ENCODE measurements at regions not wholly inside any gene's neighbourhood (a gene's known extent, or its start where the extent isn't known, plus 50 kb on each side); places are given as distances from the start of the nearest gene placed in this dataset.

DNA sequence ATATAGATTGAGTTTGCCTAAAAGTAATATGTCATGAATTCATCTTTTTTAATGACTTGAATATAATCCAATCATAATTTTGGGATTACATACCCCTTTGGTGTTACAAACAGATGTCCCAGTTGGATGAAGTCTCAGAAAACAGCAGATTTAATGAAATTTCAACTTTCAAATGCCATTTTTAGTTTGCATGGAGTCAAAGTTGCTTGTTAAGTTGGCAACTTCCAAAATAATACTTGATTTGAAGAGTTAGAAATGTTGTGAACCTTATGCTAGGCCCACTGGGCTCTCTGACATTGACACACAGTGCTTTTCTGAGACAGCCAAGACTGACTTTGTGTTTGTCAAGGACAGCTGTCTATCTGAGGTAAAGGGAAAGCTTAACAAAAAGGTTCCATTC lies 248.1 kb downstream of the KIF20B start:
- TF ChIP-seq CTCF (IDR thresholded peaks at IDR 0.05), result no peak
- no peak for TF ChIP-seq TCF7L2 (IDR thresholded peaks at IDR 0.05; ENCODE audit: low read depth, low read length)
- TF ChIP-seq, protein P1, sequence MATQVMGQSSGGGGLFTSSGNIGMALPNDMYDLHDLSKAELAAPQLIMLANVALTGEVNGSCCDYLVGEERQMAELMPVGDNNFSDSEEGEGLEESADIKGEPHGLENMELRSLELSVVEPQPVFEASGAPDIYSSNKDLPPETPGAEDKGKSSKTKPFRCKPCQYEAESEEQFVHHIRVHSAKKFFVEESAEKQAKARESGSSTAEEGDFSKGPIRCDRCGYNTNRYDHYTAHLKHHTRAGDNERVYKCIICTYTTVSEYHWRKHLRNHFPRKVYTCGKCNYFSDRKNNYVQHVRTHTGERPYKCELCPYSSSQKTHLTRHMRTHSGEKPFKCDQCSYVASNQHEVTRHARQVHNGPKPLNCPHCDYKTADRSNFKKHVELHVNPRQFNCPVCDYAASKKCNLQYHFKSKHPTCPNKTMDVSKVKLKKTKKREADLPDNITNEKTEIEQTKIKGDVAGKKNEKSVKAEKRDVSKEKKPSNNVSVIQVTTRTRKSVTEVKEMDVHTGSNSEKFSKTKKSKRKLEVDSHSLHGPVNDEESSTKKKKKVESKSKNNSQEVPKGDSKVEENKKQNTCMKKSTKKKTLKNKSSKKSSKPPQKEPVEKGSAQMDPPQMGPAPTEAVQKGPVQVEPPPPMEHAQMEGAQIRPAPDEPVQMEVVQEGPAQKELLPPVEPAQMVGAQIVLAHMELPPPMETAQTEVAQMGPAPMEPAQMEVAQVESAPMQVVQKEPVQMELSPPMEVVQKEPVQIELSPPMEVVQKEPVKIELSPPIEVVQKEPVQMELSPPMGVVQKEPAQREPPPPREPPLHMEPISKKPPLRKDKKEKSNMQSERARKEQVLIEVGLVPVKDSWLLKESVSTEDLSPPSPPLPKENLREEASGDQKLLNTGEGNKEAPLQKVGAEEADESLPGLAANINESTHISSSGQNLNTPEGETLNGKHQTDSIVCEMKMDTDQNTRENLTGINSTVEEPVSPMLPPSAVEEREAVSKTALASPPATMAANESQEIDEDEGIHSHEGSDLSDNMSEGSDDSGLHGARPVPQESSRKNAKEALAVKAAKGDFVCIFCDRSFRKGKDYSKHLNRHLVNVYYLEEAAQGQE (IDR thresholded peaks at IDR 0.05; ENCODE audit: insufficient read depth in 1 of 2, low read depth in 2 of 2, low read length in 1 of 2), result no peak
- TF ChIP-seq POLR2AphosphoS5 (IDR thresholded peaks at IDR 0.05; ENCODE audit: low read depth, low read length), result no peak
- no peak for TF ChIP-seq SIN3A (IDR thresholded peaks at IDR 0.05; ENCODE audit: borderline replicate concordance, insufficient read depth, low read depth, low read length)

Data from Panc1 (cell line).